SW 1271 (cell line): ENCODE measurements at regions not wholly inside any gene's neighbourhood (a gene's known extent, or its start where the extent isn't known, plus 50 kb on each side); places are given as distances from the start of the nearest gene placed in this dataset.

ENCODE experiments used
- DNase-seq, 2 experiments: peaks; one replicate each; lab custom pipeline; 2025; lab: John Stamatoyannopoulos, UW

- no peak for DNase-seq
Observed at GRCh38 chr5:103345461-103345860, 86.9 kb downstream of the MACIR start.

GRCh38 chr5:103340717-103341388 lies 82.3 kb downstream of the MACIR start:
- DNase-seq, result no peak

- DNase-seq, result no peak
Observed at GRCh38 chr5:103340132-103340531, 81.6 kb downstream of the MACIR start.

- DNase-seq, result no peak
Observed at GRCh38 chr5:103336941-103337340, 78.4 kb downstream of the MACIR start.

- no peak for DNase-seq
Observed at GRCh38 chr5:103333376-103333775, 74.8 kb downstream of the MACIR start.

- DNase-seq, result no peak
Observed at GRCh38 chr5:103330875-103331274, 72.3 kb downstream of the MACIR start.
